Upper lobe of right lung (tissue), 1 donor: ENCODE measurements at regions not wholly inside any gene's neighbourhood (a gene's known extent, or its start where the extent isn't known, plus 50 kb on each side); places are given as distances from the start of the nearest gene placed in this dataset.

Experiments used
- ATAC-seq: fragments of 200-7000 bp; cut with Tn5 transposase; one replicate; pipeline ENCODE4 v1.9.1; 2020; ENCODE audit warnings: mild to moderate bottlenecking, moderate library complexity
- DNase-seq: peaks from one replicate; pipeline ENCODE4 v3.0.0-alpha.2; 2020
- H3K27ac ChIP-seq: fragments of 200-600 bp; one replicate; pipeline ENCODE4 v1.8.0; 2022
- H3K27me3 ChIP-seq: fragments of 200-600 bp; one replicate; pipeline ENCODE4 v1.8.0; 2022; ENCODE audit warnings: mild to moderate bottlenecking
- H3K36me3 ChIP-seq: fragments of 200-600 bp; one replicate; pipeline ENCODE4 v1.8.0; 2022
- H3K4me1 ChIP-seq: fragments of 200-600 bp; one replicate; pipeline ENCODE4 v1.8.0; 2022
- H3K4me3 ChIP-seq: fragments of 200-600 bp; one replicate; pipeline ENCODE4 v1.8.0; 2022; ENCODE audit warnings: mild to moderate bottlenecking
- H3K9me3 ChIP-seq: fragments of 200-600 bp; one replicate; pipeline ENCODE4 v1.8.0; 2022
- CTCF ChIP-seq: fragments of 200-600 bp; IDR thresholded peaks from one replicate; pipeline ENCODE4 v1.8.0; 2022; ENCODE audit warnings: antibody characterized with exemption
- intact Hi-C: fragments of 100-400 bp; cut with DNase I; formaldehyde crosslinking; loops from one replicate; pipeline ENCODE4 v1.11.0; 2022
- donor health status: DM: no; HTN: yes; CAD: no; lungs with severe emphysema.

- no peak overlapping the region for H3K27ac ChIP-seq
- no peaks in the 10 kb centered on the region for H3K27me3 ChIP-seq
- ATAC-seq (no peak), DNase-seq (no peak)
- H3K4me1 ChIP-seq, result no peaks in the 10 kb centered on the region
- no peaks in the 10 kb centered on the region for H3K9me3 ChIP-seq
- TF ChIP-seq CTCF, result no peak
- no peak overlapping the region for H3K4me3 ChIP-seq
- no peaks in the 10 kb centered on the region for H3K36me3 ChIP-seq
- intact Hi-C loops, result no loop called here
Measured at GRCh38 chr6:113731541-113731940, 125.6 kb upstream of the MARCKS start.

GRCh38 chr6:113732384-113732966 lies 124.7 kb upstream of the MARCKS start:
- TF ChIP-seq CTCF, result no peak
- intact Hi-C loops, result no loop called here

GRCh38 chr6:113733381-113733780 lies 123.8 kb upstream of the MARCKS start:
- H3K27ac ChIP-seq, result no peak overlapping the region

More at GRCh38 chr6:113732384-113732966, 124.7 kb upstream of the MARCKS start:
- Histone ChIP-seq H3K4me3 (no peak overlapping the region), H3K4me1 (no peaks in the 10 kb centered on the region), H3K27me3 (no peaks in the 10 kb centered on the region), H3K9me3 (no peaks in the 10 kb centered on the region), H3K36me3 (no peaks in the 10 kb centered on the region), H3K27ac (no peak overlapping the region)
- peak; percentile 45 for ATAC-seq
- no peak for DNase-seq

DNA sequence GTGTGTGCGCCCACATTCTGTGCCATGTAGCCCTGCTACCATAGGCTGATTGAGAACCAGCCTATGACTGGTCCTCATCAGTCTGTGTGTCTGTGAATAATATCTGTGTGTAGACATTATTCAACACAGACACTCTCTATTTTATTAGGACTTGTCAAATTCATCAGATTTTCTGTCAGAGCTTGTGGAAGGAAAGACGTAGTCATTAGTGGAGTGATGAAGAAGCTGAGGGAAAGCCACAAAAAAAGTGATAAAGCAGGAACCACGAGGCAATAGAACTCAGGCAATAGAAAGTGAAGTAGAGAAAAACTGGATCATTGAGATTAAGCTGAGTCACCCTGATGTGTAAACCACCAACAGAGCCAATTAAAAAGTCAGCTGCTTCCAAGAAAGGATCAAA lies 122.2 kb upstream of the MARCKS start:
- H3K36me3 ChIP-seq, result no peaks in the 10 kb centered on the region
- no peak for DNase-seq
- H3K27me3 ChIP-seq, result no peaks in the 10 kb centered on the region
- ATAC-seq, result no peak
- no peaks in the 10 kb centered on the region for H3K4me1 ChIP-seq
- no peak for TF ChIP-seq CTCF
- no peak overlapping the region for H3K27ac ChIP-seq
- no peak overlapping the region for H3K4me3 ChIP-seq
- intact Hi-C loops, result no loop called here
- H3K9me3 ChIP-seq, result no peaks in the 10 kb centered on the region

More at GRCh38 chr6:113733381-113733780, 123.8 kb upstream of the MARCKS start:
- Histone ChIP-seq H3K36me3 (no peaks in the 10 kb centered on the region), H3K27me3 (no peaks in the 10 kb centered on the region), H3K4me3 (no peak overlapping the region), H3K4me1 (no peaks in the 10 kb centered on the region), H3K9me3 (no peaks in the 10 kb centered on the region)
- intact Hi-C loops, result no loop called here
- ATAC-seq (no peak), DNase-seq (no peak)
- no peak for TF ChIP-seq CTCF

GRCh38 chr6:113735491-113735890 lies 121.7 kb upstream of the MARCKS start:
- no peak for DNase-seq
- intact Hi-C loops, result no loop called here
- Histone ChIP-seq H3K9me3 (no peaks in the 10 kb centered on the region), H3K4me1 (no peaks in the 10 kb centered on the region), H3K27ac (no peak overlapping the region), H3K36me3 (no peaks in the 10 kb centered on the region), H3K4me3 (no peak overlapping the region), H3K27me3 (no peaks in the 10 kb centered on the region)
- ATAC-seq, result no peak
- TF ChIP-seq CTCF, result no peak

GRCh38 chr6:113736978-113737377 lies 120.2 kb upstream of the MARCKS start:
- H3K27ac ChIP-seq, result no peak overlapping the region
- H3K4me3 ChIP-seq, result no peak overlapping the region
- H3K27me3 ChIP-seq, result no peaks in the 10 kb centered on the region
- intact Hi-C loops, result no loop called here
- no peak for ATAC-seq
- no peak for TF ChIP-seq CTCF
- H3K9me3 ChIP-seq, result no peaks in the 10 kb centered on the region
- H3K4me1 ChIP-seq, result no peaks in the 10 kb centered on the region
- DNase-seq, result no peak
- H3K36me3 ChIP-seq, result no peaks in the 10 kb centered on the region
